ENCODE measurements at regions not wholly inside any gene's neighbourhood (a gene's known extent, or its start where the extent isn't known, plus 50 kb on each side); places are given as distances from the start of the nearest gene placed in this dataset.

- no peak overlapping the region for H3K27ac Mint-ChIP-seq
- Histone ChIP-seq H4K20me1 (ENCODE audit: insufficient read depth, low read length) (no peaks in the 10 kb centered on the region), H3K27ac (ENCODE audit: low read depth in 1 of 2, low read length in 2 of 2) (no peak overlapping the region), H3K4me1 (ENCODE audit: control insufficient read depth in 1 of 2, insufficient read depth in 2 of 2, low read length in 2 of 2) (no peaks in the 10 kb centered on the region), H2AFZ (ENCODE audit: insufficient read depth, low read depth, low read length, poor library complexity, severe bottlenecking) (no peak overlapping the region), H3K27me3 (ENCODE audit: control insufficient read depth in 2 of 2, insufficient read depth in 2 of 2, low read length in 2 of 2) (no peaks in the 10 kb centered on the region), H3K79me2 (ENCODE audit: insufficient read depth, low read length) (no peaks in the 10 kb centered on the region), H3K4me2 (replicated peaks; ENCODE audit: extremely low read depth, low read length, poor library complexity, severe bottlenecking) (no peak overlapping the region), H3K9ac (ENCODE audit: insufficient read depth, low read length, poor library complexity, severe bottlenecking) (no peak overlapping the region), H3K9me3 (replicated peaks in 1 of 2; ENCODE audit: control insufficient read depth in 1 of 2, insufficient read depth in 1 of 2, low read length in 2 of 2) (no peaks in the 10 kb centered on the region), H3K4me3 (replicated peaks in 1 of 3; ENCODE audit: low read depth in 2 of 3, low read length in 3 of 3) (no peak overlapping the region), H3K36me3 (replicated peaks in 1 of 2; ENCODE audit: control insufficient read depth in 1 of 2, insufficient read depth in 2 of 2, low read length in 2 of 2) (no peaks in the 10 kb centered on the region)
- no peaks in the 10 kb centered on the region for H3K36me3 Mint-ChIP-seq
- intact Hi-C loops (cut with micrococcal nuclease) = no loop called here
- no peaks in the 10 kb centered on the region for H3K27me3 Mint-ChIP-seq (ENCODE audit: low read depth in 3 of 3)
- no peaks in the 10 kb centered on the region for H3K9me3 Mint-ChIP-seq
- no peak overlapping the region for H3K4me3 Mint-ChIP-seq
- WGBS (ENCODE audit: insufficient coverage) = 60% methylated on average over 1 of the region's 2 CpGs
- TF ChIP-seq CTCF (IDR thresholded peaks at IDR 0.05) = no peak
- no peak for DNase-seq
- no peaks in the 10 kb centered on the region for H3K4me1 Mint-ChIP-seq
Measured at GRCh38 chr4:31548823-31549222, 828.7 kb downstream of the PCDH7 start.

- Mint-ChIP-seq H3K4me1 (no peaks in the 10 kb centered on the region), H3K27me3 (ENCODE audit: low read depth in 3 of 3) (no peaks in the 10 kb centered on the region), H3K4me3 (no peak overlapping the region), H3K36me3 (no peaks in the 10 kb centered on the region), H3K27ac (no peak overlapping the region), H3K9me3 (no peaks in the 10 kb centered on the region)
- DNase-seq = no peak
- H3K4me3 ChIP-seq (replicated peaks in 1 of 3; ENCODE audit: low read depth in 2 of 3, low read length in 3 of 3) = no peak overlapping the region
- WGBS (ENCODE audit: insufficient coverage) = 100% methylated on average over 1 of the region's 1 CpG
- H3K36me3 ChIP-seq (replicated peaks in 1 of 2; ENCODE audit: control insufficient read depth in 1 of 2, insufficient read depth in 2 of 2, low read length in 2 of 2) = no peaks in the 10 kb centered on the region
- H3K27ac ChIP-seq (ENCODE audit: low read depth in 1 of 2, low read length in 2 of 2) = no peak overlapping the region
- no peak overlapping the region for H3K9ac ChIP-seq (ENCODE audit: insufficient read depth, low read length, poor library complexity, severe bottlenecking)
- H3K4me2 ChIP-seq (replicated peaks; ENCODE audit: extremely low read depth, low read length, poor library complexity, severe bottlenecking) = no peak overlapping the region
- H4K20me1 ChIP-seq (ENCODE audit: insufficient read depth, low read length) = no peaks in the 10 kb centered on the region
- no peaks in the 10 kb centered on the region for H3K9me3 ChIP-seq (replicated peaks in 1 of 2; ENCODE audit: control insufficient read depth in 1 of 2, insufficient read depth in 1 of 2, low read length in 2 of 2)
- no peaks in the 10 kb centered on the region for H3K4me1 ChIP-seq (ENCODE audit: control insufficient read depth in 1 of 2, insufficient read depth in 2 of 2, low read length in 2 of 2)
- no peaks in the 10 kb centered on the region for H3K79me2 ChIP-seq (ENCODE audit: insufficient read depth, low read length)
- intact Hi-C loops (cut with micrococcal nuclease) = no loop called here
- H2AFZ ChIP-seq (ENCODE audit: insufficient read depth, low read depth, low read length, poor library complexity, severe bottlenecking) = no peak overlapping the region
- no peaks in the 10 kb centered on the region for H3K27me3 ChIP-seq (ENCODE audit: control insufficient read depth in 2 of 2, insufficient read depth in 2 of 2, low read length in 2 of 2)
- no peak for TF ChIP-seq CTCF (IDR thresholded peaks at IDR 0.05)
Measured at GRCh38 chr4:31549256-31549655, 829.1 kb downstream of the PCDH7 start.
